ENCODE measurements at regions not wholly inside any gene's neighbourhood (a gene's known extent, or its start where the extent isn't known, plus 50 kb on each side); places are given as distances from the start of the nearest gene placed in this dataset.
"Not testable (repeated sequence)": the region's sequence is repeated elsewhere in the genome, so short reads cannot be mapped to it uniquely, and the experiment has no call there.

DNA sequence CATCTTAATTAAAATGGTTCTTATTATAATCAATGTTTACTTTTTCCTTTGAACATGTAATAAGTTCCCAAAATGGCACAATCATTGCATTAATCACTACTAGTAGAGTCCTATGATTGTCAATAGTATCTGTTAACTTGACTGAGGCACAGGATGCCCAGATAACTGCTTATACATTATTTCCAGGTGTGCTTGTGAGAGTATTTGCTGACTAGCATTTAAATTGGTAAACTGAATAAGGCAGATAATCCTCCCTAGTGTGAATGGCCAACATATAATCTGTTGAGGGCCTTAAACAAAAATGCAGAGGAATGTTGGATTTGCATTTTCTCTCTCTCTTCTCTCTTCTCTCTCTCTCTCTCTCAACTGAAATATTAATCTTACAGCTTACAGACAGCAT, 999.3 kb upstream of the TMPRSS15 start:
- DNase-seq (ENCODE audit: low spot score): no peak
- in situ Hi-C loops (cut with HindIII; ENCODE audit: low sequenced_read_pairs): no loop called here

DNA sequence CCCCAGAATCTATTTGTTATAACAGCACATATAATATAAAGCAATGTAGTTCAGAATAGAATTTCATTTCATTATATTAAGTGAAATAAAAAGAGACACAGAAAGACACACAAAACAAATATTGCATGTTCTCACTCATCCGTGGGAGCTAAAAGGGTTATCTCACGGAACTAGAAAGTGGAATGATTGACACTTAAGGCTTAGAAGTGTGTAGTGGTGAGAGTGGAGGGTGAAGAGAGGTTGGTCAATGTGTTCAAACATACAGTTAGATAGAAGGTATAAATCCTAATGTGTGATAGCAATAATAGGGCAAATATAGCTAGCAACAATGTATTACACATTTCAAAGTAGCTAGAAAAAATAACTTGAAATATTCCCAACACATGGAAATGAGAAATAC, 1001.7 kb upstream of the TMPRSS15 start:
- in situ Hi-C loops (cut with HindIII; ENCODE audit: low sequenced_read_pairs): no loop called here
- no peak for DNase-seq (ENCODE audit: low spot score)

DNA sequence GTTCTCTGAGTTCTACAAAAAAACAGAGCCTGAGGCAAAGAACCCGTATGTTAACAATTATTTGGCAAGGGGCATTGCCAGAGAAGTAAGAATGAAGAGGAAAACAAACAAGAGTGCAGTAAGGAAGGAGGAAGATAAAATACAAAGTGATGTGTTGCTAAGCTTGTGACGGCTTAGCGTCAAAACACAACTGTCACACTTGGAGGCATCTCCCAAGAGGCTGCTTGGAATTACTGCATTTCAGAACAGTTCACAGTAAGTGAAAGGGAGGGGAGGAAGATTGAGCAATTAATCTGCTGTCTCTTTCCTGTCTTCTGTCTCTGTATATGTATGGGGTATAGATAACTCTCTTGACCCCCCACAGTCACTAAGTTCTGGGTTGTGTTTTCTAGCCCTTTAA, 1017.0 kb upstream of the TMPRSS15 start:
- in situ Hi-C loops (cut with HindIII; ENCODE audit: low sequenced_read_pairs): no loop called here
- DNase-seq (ENCODE audit: low spot score): no peak

DNA sequence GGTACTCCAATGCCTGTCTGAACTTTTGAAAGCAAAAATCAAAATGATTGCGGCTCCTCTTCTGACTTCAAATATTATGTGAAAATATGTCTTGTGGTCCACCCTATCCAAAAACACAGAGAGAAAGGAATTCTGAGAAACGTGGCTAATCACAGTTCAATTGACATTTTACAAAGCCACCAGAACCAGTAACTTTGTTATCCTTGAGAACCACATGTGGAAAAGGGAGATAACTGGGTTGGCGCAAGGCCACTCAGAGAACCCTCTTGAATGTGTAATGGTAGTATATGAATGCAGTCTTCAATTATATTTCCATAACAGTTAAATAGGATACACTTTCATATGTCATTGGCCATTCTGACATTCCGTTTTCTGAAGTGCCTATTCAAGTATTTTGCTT, 1030.0 kb upstream of the TMPRSS15 start:
- in situ Hi-C loops (cut with HindIII; ENCODE audit: low sequenced_read_pairs): no loop called here
- DNase-seq (ENCODE audit: low spot score): no peak

DNA sequence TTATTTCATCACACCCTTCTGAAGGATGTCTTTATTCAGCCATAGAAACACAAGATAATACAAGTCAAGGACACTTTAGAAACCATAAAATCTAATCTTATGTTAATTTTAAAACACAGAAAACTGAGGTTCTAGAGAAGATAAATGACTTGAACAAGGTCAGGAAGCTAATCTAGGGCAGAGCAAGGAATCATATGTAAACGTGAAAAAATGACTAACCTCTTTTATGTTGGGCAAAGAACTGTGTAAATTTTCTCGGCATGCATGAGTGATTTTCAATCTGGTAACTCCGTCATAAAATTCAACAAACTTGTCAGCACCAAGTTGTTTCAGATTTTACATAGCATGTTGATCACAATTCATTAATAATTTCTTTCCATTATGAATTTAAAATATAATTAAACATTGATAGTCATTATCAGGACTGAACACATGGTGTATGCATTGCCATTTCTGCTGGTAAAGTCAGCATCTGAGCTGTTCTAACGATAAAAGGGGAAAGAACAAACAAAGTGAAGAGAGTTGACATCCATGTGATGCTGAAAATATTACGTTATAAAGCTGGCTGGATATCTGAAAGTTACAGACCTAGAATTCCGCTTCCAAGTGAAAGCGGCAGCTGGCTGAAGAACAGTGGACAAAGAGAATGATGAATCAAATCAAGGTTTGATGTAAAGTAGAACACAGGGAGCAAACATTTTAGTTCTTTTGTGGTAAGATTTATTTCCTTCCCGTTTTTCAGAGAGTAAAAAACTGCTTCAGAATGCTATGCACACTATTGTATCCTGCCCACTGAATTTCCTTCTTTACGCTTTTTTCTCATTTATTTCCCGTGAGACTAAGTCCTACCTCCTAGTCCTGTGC, 1037.4 kb upstream of the TMPRSS15 start:
- no peak for DNase-seq (ENCODE audit: low spot score)
- in situ Hi-C loops (cut with HindIII; ENCODE audit: low sequenced_read_pairs): no loop called here

DNA sequence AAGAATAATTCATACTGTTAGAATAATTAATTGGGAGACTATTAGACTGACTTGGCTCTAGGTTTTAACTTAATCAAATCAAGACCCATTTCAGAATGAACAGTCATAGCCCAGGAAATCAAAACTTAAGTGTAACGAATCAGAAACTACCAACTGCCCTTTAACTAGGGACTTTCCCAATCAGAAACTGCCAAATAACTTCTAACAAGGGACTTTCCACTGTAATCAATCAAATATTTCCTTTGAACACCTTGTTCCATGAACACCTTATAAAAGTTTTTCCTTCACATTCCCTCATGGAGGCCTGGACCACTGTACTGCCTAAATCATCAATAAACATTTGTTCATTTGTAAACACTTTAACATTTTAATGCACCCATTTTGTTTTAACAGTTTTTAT, 1054.7 kb upstream of the TMPRSS15 start:
- DNase-seq (ENCODE audit: low spot score): no peak
- in situ Hi-C loops (cut with HindIII; ENCODE audit: low sequenced_read_pairs): no loop called here

DNA sequence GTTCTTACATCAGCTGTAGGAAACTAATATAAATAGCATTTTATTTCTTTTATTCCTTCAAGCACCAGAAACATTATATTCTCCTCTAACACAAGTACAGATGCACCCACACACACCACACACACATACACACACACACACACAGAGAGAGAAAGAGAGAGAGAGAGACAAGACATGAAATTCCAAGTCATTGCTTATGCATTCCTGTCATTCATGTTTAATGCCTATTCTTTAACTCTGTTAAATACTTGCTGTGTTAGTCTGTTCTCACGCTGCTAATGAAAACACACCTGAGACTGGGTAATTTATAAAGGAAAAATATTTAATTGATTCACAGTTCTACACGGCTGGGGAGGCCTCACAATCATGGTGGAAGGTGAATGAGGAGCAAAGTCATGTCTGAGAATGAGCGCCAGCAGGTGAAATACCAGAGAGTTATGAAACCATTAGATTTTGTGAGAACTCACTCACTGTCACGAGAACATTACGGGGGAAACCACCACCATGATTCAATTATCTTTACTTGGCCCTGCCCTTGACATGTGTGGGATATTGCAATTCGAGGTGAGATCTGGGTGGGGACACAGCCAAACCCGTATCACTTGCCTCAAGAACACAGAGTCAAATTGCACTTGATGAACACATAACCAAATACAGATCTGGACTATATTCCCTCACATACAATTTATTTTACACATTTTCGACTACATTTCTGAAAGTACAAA, 1058.1 kb upstream of the TMPRSS15 start:
- in situ Hi-C loops (cut with HindIII; ENCODE audit: low sequenced_read_pairs): no loop called here
- DNase-seq (ENCODE audit: low spot score): no peak

DNA sequence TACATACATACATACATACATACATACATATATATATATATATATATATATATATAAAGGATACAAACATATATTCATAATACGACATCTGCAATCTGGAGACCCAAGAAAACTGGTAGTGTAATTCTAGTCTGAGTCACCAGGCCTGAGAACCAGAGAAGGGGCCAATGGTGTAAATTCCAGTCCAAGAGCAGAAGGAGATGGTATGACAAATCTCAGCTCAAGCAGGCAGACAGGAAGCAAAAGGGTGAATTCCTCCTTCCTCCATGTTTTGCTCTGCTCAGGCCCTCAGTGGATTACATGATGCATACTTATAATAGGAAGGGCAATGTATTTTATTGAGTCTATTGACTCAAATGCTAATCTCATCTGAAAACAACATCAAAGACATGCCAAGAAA, 1060.4 kb upstream of the TMPRSS15 start:
- DNase-seq (ENCODE audit: low spot score): no peak
- in situ Hi-C loops (cut with HindIII; ENCODE audit: low sequenced_read_pairs): no loop called here

DNA sequence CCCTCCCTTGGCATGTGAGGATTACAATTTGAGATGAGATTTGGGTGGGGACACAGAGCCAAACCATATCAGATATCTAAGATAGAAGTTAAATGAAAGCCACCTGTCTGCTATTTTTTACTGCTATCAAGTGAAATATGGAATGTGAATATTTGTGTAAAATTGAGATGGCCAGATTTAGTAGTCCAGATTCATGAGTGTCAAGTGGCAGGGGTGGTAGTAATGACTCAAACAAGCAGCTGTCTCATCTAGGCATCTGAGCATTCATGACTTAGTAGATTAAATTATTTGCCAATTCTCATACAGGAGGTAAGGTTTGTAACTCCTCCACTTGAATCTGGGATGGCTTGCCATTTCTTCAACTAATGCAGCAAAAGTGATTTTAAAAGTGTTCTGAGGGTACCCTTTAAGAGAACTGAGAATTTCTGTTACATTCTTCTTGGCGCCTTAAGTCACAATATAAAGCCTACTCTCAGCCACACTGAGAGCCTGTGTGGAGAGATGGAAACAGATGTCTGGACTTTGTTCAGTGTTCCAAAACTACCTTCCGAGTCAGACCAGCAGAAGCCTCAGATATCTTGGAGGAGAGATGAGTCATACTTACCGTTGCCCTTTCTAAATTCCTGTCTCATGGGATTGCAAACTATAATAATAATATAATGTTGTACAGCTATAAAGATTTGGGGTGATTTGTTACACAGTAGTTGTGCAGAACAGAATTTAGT, 1065.6 kb upstream of the TMPRSS15 start:
- DNase-seq (ENCODE audit: low spot score): no peak
- in situ Hi-C loops (cut with HindIII; ENCODE audit: low sequenced_read_pairs): no loop called here

DNA sequence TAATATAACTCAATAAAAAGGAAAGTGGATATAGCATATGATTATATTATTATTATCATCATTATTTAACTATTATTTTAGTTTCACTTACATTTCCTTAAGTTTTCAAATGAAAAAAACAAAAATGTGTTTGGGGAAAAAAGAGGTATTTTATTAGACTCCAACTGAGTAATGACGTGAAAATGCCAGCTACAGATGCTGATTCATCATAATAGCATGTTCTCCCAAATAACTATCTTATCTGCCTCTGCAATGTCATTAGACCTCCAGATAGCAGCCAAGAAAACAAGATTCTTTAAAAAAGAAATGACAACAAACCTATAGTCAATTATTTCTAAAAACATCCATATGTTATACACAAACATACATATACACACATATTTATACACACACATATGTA, 1071.9 kb upstream of the TMPRSS15 start:
- in situ Hi-C loops (cut with HindIII; ENCODE audit: low sequenced_read_pairs): no loop called here

DNA sequence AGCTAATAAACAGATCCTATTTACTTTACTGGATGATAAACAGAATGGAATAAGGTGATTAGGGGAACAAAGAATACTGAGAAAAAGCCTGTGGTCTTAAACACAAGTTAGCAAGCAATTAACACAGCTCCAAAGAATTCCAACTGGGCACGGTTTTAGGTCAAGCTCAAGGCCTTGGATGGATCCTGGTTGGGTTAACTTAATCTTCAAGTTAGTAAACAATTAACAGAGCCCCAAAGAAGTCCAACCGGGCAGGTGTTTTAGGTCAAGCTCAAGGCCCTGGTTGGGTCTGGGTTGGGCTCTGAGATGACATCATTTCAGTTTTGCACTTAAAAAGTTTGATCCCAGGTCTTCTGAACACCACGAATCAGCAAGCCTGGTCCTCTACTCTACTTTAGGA, 1086.3 kb upstream of the TMPRSS15 start:
- in situ Hi-C loops (cut with HindIII; ENCODE audit: low sequenced_read_pairs): no loop called here
- no peak for DNase-seq (ENCODE audit: low spot score)

More for the DNA sequence above, 1071.9 kb upstream of the TMPRSS15 start:
- no peak for DNase-seq (ENCODE audit: low spot score)

DNA sequence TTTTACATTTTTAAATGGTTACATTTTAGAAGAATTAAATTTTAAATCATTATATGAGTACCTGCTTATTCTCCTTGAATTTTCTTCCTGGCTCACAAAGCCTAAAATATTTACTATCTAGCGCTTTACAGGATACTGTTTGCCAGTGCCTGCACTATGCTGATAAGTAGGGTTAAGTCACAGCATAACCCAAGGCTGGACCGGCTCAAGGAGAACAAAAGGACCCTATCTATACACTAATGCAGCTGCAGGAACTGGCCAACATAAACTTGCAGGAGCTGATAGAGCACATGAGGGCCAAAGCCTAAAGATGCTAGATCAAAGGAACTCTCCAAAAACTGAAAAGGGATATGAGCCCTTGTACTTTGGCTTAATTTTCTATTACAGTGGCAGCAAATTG, 1086.9 kb upstream of the TMPRSS15 start:
- in situ Hi-C loops (cut with HindIII; ENCODE audit: low sequenced_read_pairs): no loop called here
- DNase-seq (ENCODE audit: low spot score): no peak

DNA sequence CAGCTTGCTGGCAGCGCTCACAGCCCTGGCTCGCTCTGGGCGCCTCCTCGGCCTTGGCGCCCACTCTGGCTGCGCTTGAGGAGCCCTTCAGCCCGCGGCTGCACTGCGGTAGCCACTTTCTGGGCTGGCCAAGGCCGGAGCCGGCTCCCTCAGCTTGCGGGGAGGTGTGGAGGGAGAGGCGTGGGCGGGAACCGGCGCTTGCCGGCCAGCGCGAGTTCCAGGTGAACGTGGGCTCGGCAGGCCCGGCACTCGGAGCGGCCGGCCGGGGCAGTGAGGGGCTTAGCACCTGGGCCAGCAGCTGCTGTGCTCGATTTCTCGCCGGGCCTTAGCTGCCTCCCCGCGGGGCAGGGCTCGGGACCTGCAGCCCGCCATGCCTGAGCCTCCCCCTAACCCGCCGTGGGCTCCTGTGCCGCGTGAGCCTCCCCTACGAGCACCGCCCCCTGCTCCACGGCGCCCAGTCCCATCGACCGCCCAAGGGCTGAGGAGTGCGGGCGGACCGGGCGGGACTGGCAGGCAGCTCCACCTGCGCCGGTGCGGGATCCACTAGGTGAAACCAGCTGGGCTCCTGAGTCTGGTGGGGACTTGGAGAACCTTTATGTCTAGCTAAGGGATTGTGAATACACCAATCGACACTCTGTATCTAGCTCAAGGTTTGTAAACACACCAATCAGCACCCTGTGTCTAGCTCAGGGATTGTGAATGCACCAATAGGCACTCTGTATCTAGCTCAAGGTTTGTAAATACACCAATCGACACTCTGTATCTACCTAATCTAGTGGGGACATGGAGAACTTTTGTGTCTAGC, 1090.1 kb upstream of the TMPRSS15 start:
- DNase-seq (ENCODE audit: low spot score); in situ Hi-C loops (cut with HindIII; ENCODE audit: low sequenced_read_pairs): not testable (repeated sequence)

DNA sequence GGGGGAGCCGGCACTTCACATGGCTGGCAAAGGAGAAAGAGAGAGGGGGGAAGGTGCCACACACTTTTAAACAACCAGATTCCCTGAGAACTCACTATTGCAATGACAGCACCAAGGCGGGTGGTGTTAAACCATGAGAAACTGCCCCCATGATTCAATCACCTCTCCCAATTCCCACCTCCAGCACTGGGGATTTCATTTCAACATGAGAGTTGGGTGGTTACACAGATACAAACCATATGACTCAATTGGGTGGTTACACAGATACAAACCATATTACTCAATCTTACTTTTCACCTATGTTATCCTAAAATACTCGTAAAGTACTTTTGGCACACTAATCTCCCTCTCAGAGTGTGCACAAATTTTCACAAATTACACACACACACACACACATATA, 1097.5 kb upstream of the TMPRSS15 start:
- DNase-seq (ENCODE audit: low spot score): no peak
- in situ Hi-C loops (cut with HindIII; ENCODE audit: low sequenced_read_pairs): no loop called here

DNA sequence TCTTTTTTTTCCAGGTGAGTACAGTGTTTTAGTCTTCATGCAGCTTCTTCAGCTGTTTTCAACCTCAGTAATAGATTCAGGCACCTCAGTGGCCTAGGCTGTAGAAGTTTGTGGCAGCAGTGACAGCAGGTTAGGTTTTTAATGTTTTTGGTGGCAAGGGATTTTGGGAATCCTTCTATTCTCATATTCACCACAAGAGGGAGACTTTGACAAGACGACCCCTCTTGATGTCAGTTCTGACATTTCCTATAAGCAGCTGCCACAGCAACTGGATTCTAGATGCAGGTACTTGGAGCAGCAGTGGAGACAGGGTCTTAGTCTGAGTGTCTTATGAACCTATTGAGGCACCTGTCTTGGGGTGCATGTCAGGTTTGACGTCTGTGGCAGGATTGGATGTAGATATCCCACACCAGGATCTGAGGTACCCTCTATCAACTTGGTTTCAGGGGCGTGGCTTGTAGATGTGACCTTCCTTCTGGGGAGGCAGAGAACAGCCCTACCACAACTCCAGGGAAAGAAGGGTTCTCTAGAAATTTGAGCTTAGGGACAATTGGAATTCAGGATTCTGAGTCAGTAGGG, 1104.2 kb upstream of the TMPRSS15 start:
- in situ Hi-C loops (cut with HindIII; ENCODE audit: low sequenced_read_pairs): no loop called here
- DNase-seq (ENCODE audit: low spot score): no peak

DNA sequence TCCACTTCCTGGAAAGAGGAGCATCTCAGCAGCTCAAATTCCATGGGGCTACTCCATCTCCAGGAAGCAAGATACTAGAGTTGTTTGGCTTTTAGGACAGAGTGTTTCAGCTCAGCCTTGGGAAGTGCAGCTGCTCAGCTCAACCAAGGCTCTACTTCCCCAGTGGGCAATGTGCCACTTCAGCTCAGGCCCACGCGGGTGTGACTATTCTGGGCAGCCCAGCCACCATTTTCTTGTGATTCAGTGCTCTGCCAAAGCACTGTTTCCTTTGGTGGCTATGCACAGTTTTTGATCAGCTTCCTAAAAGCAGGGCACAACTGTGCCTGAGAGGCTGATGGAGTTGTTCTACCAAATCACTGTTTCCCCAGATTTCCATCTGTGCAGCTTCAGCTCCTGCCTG, 1104.9 kb upstream of the TMPRSS15 start:
- in situ Hi-C loops (cut with HindIII; ENCODE audit: low sequenced_read_pairs): no loop called here

DNA sequence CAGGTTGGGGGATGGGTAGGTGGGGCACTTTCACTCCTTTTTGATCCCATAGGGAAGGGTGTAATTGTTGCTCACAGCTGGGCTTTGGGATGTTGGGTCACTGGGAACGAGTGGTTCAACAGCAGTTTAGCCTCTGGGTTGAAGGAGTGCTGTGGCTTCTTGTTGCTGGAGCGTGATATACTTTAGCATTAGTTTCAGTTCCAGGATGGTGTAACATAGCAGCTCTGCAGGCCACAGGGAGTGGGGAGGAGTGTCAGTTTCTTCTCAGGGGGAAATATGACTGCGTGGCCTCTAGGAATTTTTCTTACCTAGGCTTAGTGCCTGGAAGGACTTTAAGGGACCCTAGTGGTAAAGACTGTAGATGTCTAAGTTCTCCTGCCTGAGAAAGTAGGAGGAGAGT, 1105.3 kb upstream of the TMPRSS15 start:
- no peak for DNase-seq (ENCODE audit: low spot score)
- in situ Hi-C loops (cut with HindIII; ENCODE audit: low sequenced_read_pairs): no loop called here

More for the DNA sequence above, 1104.9 kb upstream of the TMPRSS15 start:
- no peak for DNase-seq (ENCODE audit: low spot score)

DNA sequence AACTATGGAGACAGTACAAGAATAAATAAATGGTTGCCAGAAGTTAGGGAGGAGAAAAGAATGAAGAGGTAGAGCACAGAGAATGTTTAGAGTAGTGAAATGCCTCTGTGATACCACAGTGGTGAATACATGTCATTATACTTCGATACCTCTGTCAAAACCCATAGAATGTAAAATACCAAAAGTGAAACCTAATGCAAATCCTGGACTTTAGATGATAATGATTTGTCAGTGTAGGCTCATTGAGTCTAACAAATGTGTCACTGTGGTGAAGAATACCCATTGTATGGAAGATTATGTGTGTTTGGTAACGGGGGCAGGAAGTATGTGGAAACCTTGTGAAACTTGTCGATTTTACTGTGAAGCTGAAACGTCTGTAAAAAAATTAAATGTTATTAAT, 1106.5 kb upstream of the TMPRSS15 start:
- DNase-seq (ENCODE audit: low spot score): no peak
- in situ Hi-C loops (cut with HindIII; ENCODE audit: low sequenced_read_pairs): no loop called here

DNA sequence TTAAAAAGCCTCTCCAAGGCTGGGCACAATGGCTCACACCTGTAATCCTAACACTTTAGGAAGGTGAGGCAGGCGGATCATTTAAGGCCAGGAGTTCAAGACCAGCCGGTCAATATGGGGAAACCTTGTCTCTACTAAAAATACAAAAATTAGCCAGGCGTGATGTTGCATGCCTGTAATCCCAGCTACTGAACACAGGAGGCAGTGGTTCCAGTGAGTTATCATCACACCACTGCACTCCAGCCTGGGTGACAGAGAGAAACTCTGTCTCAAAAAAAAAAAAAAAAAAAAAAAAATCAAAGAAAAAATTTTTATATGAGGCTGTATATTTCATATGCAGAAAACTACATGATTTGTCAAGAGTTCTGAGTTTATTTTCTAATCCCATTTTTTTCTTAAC, 1107.1 kb upstream of the TMPRSS15 start:
- in situ Hi-C loops (cut with HindIII; ENCODE audit: low sequenced_read_pairs): no loop called here
- no peak for DNase-seq (ENCODE audit: low spot score)

All from G401 (cell line).